GM12874 (cell line): ENCODE measurements at regions not wholly inside any gene's neighbourhood (a gene's known extent, or its start where the extent isn't known, plus 50 kb on each side); places are given as distances from the start of the nearest gene placed in this dataset.

Source experiments
- TF ChIP-seq, protein P1 (sequence below): IDR thresholded peaks from 2 replicates; pipeline ENCODE4 v1.5.1; 2011; ENCODE audit warnings: low read depth, mild to moderate bottlenecking, control low read depth, low read length, moderate library complexity; ENCODE audit not compliant: insufficient read depth

GRCh38 chr16:73955255-73955654 is 341.4 kb upstream of the PSMD7 start:
- TF ChIP-seq, protein P1, sequence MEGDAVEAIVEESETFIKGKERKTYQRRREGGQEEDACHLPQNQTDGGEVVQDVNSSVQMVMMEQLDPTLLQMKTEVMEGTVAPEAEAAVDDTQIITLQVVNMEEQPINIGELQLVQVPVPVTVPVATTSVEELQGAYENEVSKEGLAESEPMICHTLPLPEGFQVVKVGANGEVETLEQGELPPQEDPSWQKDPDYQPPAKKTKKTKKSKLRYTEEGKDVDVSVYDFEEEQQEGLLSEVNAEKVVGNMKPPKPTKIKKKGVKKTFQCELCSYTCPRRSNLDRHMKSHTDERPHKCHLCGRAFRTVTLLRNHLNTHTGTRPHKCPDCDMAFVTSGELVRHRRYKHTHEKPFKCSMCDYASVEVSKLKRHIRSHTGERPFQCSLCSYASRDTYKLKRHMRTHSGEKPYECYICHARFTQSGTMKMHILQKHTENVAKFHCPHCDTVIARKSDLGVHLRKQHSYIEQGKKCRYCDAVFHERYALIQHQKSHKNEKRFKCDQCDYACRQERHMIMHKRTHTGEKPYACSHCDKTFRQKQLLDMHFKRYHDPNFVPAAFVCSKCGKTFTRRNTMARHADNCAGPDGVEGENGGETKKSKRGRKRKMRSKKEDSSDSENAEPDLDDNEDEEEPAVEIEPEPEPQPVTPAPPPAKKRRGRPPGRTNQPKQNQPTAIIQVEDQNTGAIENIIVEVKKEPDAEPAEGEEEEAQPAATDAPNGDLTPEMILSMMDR: no peak

DNA sequence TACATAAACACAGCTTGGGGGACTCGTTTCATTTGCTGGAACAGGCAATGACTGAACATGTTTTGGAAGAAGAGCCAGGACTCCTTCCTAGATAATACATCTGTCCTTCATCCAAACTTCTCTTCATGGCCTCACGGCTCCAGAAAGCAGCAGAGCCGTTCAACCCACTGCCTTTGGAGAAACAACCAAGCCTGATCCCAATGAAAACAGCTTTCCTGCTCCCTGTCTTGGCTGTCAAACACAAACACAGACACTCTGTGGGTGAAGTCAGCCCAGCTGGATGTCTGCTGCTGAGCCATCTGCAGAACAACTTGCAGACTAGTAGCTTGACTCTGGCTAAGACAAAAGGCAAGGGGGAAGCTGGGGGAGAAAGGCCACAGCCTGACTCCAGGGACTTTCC is 345.1 kb upstream of the PSMD7 start:
- TF ChIP-seq, protein P1: no peak

DNA sequence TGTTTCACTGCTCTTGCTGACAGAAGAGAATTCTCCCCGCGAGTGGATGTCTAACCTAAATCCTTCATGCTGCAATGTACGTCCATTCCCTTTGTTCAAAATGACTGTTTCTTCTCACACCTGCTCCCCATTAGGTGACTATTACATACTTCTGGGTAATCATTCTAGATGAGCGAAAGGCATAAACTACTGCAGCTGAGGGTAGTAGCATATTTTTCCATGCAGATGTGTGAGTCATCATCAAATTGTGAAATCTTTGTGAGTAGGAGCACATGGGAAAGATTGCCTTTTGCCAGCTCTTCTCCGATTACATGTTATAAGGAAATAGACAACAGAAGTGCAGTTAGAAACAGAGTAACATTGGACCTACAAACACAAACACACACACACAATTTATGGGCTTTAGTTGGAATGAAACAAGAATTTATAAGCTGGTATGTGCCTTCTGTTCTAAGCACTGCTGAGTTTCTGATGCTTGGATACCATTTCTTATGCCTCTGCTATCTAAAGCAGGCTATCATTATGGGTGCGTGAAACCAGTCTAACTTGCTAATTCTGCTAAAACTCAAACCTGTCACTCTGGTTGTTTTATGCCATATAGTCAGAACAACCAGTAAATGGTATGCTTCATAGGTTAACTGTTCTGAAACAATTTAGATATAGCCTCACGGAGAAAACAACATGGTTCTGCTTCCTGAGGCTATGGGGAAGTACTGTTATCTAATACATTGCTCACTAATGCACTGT is 346.9 kb upstream of the PSMD7 start:
- TF ChIP-seq, protein P1: no peak

GRCh38 chr16:73945631-73946030 is 351.0 kb upstream of the PSMD7 start:
- TF ChIP-seq, protein P1: no peak

GRCh38 chr16:73923951-73924350 is 372.7 kb upstream of the PSMD7 start:
- TF ChIP-seq, protein P1: no peak

- TF ChIP-seq, protein P1: no peak
Observed at GRCh38 chr16:73921295-73921694, 375.3 kb upstream of the PSMD7 start.

DNA sequence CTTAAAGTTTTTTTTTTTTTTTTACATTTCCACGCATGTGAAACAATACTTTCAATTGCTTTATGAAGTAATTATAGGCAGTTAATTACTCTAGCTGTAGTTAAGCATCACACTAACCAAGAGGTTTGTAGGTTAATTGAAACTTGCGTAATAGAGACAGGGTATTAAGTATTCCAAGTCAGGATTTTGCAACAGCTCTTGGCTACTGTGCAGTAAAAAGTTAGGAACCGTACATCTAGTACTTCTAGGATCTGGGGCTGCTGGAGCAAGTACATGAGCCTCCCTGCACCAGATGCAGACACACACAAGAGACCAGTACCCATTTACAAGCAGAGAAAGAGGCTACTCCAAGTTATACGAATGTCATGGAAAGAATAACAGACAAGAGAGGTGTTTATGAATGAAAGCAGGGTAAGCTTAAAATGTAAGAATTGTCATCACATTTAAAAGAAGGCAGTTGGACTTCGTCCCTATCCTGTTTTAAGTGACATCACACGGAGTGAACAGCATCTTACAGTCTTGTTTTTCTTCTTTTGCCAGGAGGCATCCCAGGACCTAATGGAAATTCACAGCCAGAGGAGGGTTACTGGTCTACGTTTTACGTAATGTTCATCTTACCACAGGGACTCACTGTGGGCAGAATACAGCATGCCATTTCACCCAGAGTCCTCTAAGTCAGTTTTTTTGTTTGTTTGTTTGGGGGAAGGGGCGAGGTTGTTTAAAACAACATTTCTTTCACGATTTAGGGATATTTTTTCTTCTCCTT is 379.6 kb upstream of the PSMD7 start:
- TF ChIP-seq, protein P1: no peak
